ENCODE measurements at regions not wholly inside any gene's neighbourhood (a gene's known extent, or its start where the extent isn't known, plus 50 kb on each side); places are given as distances from the start of the nearest gene placed in this dataset.

DNA sequence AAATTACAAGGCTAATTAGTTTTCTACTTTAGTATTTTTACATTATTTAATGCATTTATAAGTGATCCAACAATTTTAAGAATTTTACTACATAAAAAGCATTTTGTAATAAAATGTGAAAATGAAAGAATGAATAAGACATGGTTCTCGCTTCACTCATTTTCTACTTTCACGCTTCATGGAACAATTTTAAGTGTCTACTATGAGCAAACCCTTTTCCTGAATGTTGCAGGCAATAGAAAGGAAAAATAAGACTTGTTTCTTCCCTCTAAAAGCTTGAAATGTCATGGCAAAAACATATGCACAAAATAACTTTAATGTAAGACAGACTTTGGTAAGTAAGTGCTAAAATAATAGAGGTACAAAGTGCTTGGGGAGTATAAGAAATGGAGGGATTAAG, 205.7 kb upstream of the HMGA2 start:
- TF ChIP-seq CTCF (IDR thresholded peaks at IDR 0.05) = no peak
- TF ChIP-seq RXRA (IDR thresholded peaks at IDR 0.05; ENCODE audit: borderline replicate concordance, low read depth) = no peak
- no peak for TF ChIP-seq YY1 (IDR thresholded peaks at IDR 0.05; ENCODE audit: low read depth)
- TF ChIP-seq, protein P1, sequence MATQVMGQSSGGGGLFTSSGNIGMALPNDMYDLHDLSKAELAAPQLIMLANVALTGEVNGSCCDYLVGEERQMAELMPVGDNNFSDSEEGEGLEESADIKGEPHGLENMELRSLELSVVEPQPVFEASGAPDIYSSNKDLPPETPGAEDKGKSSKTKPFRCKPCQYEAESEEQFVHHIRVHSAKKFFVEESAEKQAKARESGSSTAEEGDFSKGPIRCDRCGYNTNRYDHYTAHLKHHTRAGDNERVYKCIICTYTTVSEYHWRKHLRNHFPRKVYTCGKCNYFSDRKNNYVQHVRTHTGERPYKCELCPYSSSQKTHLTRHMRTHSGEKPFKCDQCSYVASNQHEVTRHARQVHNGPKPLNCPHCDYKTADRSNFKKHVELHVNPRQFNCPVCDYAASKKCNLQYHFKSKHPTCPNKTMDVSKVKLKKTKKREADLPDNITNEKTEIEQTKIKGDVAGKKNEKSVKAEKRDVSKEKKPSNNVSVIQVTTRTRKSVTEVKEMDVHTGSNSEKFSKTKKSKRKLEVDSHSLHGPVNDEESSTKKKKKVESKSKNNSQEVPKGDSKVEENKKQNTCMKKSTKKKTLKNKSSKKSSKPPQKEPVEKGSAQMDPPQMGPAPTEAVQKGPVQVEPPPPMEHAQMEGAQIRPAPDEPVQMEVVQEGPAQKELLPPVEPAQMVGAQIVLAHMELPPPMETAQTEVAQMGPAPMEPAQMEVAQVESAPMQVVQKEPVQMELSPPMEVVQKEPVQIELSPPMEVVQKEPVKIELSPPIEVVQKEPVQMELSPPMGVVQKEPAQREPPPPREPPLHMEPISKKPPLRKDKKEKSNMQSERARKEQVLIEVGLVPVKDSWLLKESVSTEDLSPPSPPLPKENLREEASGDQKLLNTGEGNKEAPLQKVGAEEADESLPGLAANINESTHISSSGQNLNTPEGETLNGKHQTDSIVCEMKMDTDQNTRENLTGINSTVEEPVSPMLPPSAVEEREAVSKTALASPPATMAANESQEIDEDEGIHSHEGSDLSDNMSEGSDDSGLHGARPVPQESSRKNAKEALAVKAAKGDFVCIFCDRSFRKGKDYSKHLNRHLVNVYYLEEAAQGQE (IDR thresholded peaks at IDR 0.05; ENCODE audit: low read depth, low read length) = no peak
- TF ChIP-seq SIN3A (IDR thresholded peaks at IDR 0.05; ENCODE audit: borderline replicate concordance, low read depth, low read length) = no peak
- TF ChIP-seq NFIC (IDR thresholded peaks at IDR 0.05; ENCODE audit: borderline replicate concordance) = no peak
- TF ChIP-seq FOXM1 (IDR thresholded peaks at IDR 0.05; ENCODE audit: low read depth) = no peak
- TF ChIP-seq EZH2phosphoT487 (IDR thresholded peaks at IDR 0.05; ENCODE audit: borderline replicate concordance, low read depth) = no peak
- no peak for TF ChIP-seq SMC3 (IDR thresholded peaks at IDR 0.05; ENCODE audit: low read depth, low read length)
- TF ChIP-seq POLR2AphosphoS5 (IDR thresholded peaks at IDR 0.05; ENCODE audit: low read depth, low read length) = no peak
- no peak for TF ChIP-seq TAF1 (IDR thresholded peaks at IDR 0.05; ENCODE audit: borderline replicate concordance, low read depth, low read length)
- no peak for TF ChIP-seq JUND (IDR thresholded peaks at IDR 0.05)
- TF ChIP-seq, protein P2, sequence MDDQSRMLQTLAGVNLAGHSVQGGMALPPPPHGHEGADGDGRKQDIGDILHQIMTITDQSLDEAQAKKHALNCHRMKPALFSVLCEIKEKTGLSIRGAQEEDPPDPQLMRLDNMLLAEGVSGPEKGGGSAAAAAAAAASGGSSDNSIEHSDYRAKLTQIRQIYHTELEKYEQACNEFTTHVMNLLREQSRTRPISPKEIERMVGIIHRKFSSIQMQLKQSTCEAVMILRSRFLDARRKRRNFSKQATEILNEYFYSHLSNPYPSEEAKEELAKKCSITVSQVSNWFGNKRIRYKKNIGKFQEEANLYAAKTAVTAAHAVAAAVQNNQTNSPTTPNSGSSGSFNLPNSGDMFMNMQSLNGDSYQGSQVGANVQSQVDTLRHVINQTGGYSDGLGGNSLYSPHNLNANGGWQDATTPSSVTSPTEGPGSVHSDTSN (IDR thresholded peaks at IDR 0.05) = no peak
- TF ChIP-seq TCF12 (IDR thresholded peaks at IDR 0.05) = no peak

All from SK-N-SH (cell line).